A549 (cell line): ENCODE measurements at regions not wholly inside any gene's neighbourhood (a gene's known extent, or its start where the extent isn't known, plus 50 kb on each side); places are given as distances from the start of the nearest gene placed in this dataset.

ENCODE experiments used
- ATAC-seq, 2 experiments: fragments of 200-7000 bp in 1 of 2; fragments of >200 bp in 1 of 2; cut with Nextera tagmentation in 1 of 2; cut with Tn5 transposase in 1 of 2; 3 replicates each; pipeline versions ENCODE4 v1.8.0 to v1.9.1; 2018 to 2020; ENCODE audit warnings: mild to moderate bottlenecking in 1 of 2, moderate library complexity in 1 of 2
- CTCF ChIA-PET: fragments of 300-600 bp; sonication (Branson Sonifier 250); formaldehyde crosslinking; extraction: SDS; loops from one replicate; lab custom pipeline; 2021; ENCODE audit warnings: antibody characterized with exemption, inconsistent platforms; lab: Yijun Ruan, JAX
- POLR2A ChIA-PET: fragments of 350-600 bp; formaldehyde crosslinking; extraction: SDS; loops from one replicate; lab custom pipeline; 2021; ENCODE audit warnings: antibody characterized with exemption, inconsistent platforms; lab: Yijun Ruan, JAX
- DNase-seq, 2 experiments: peaks; one replicate each; pipeline versions ENCODE4 v3.0.0 to v3.0.0-alpha.2; 2011 to 2016; ENCODE audit warnings: low read depth in 1 of 2, low spot score in 1 of 2
- FAIRE-seq: peaks from 2 replicates; lab custom pipeline; 2011; peaks lifted over from hg19 to GRCh38; lab: Jason Lieb, UNC
- H3K27ac ChIP-seq, 2 experiments: fragments of >200 bp; sonication (Bioruptor Twin); formaldehyde crosslinking; 3 replicates each; pipeline ENCODE4 v1.5.1; 2016 to 2017
- H3K4me1 ChIP-seq: fragments of >200 bp; sonication (Bioruptor Twin); formaldehyde crosslinking; 3 replicates; pipeline ENCODE4 v1.6.1; 2016
- H3K4me2 ChIP-seq: fragments of >200 bp; sonication (Bioruptor Twin); formaldehyde crosslinking; 3 replicates; pipeline ENCODE4 v1.6.1; 2016
- H3K4me3 ChIP-seq: fragments of >200 bp; sonication (Bioruptor Twin); formaldehyde crosslinking; 3 replicates; pipeline ENCODE4 v1.5.1; 2016
- H3K9me3 ChIP-seq: fragments of >200 bp; sonication (Bioruptor Twin); formaldehyde crosslinking; 3 replicates; pipeline ENCODE4 v1.6.1; 2016
- ATOH8 ChIP-seq: fragments of 250-450 bp; sonication (Bioruptor Pico); IDR thresholded peaks from 2 replicates; pipeline ENCODE4 v1.5.0; 2020; ENCODE audit warnings: low read depth, mild to moderate bottlenecking, moderate library complexity
- BHLHE40 ChIP-seq: IDR thresholded peaks from 2 replicates; pipeline ENCODE4 v1.6.1; 2012; ENCODE audit warnings: low read depth, low read length, inconsistent platforms
- CBX8 ChIP-seq: fragments of 200-600 bp; sonication (generic); IDR thresholded peaks from 2 replicates; pipeline ENCODE4 v1.6.1; 2016
- CEBPB ChIP-seq, 2 experiments: fragments of >200 bp in 1 of 2; sonication (Bioruptor Twin) in 1 of 2; formaldehyde crosslinking in 1 of 2; IDR thresholded peaks; 2 replicates each; pipeline ENCODE4 v1.6.1; 2012 to 2016
- CTCF ChIP-seq: fragments of >200 bp; sonication (Bioruptor Twin); formaldehyde crosslinking; IDR thresholded peaks from 3 replicates; pipeline ENCODE4 v1.5.1; 2016
- EHMT2 ChIP-seq: fragments of 200-600 bp; sonication (generic); IDR thresholded peaks from 2 replicates; pipeline ENCODE4 v1.6.1; 2016; ENCODE audit warnings: antibody characterized with exemption, low read depth, mild to moderate bottlenecking, moderate library complexity
- FOSL2 ChIP-seq, 2 experiments: fragments of 450-650 bp in 1 of 2; fragments of >200 bp in 1 of 2; sonication (Bioruptor Twin) in 1 of 2; formaldehyde crosslinking; IDR thresholded peaks; 2 replicates each; pipeline versions ENCODE4 v1.5.0 to v1.6.1; 2016 to 2020; ENCODE audit warnings: mild to moderate bottlenecking in 1 of 2, moderate library complexity in 1 of 2
- GATA3 ChIP-seq: IDR thresholded peaks from 2 replicates; pipeline ENCODE4 v1.6.1; 2012; ENCODE audit warnings: borderline replicate concordance
- HDAC2 ChIP-seq: fragments of 200-600 bp; sonication (generic); IDR thresholded peaks from 2 replicates; pipeline ENCODE4 v1.6.1; 2016
- HOXB5 ChIP-seq: fragments of 250-450 bp; sonication (Bioruptor Pico); IDR thresholded peaks from 2 replicates; pipeline ENCODE4 v1.5.0; 2020; ENCODE audit warnings: mild to moderate bottlenecking, moderate library complexity
- JUN ChIP-seq, 2 experiments: fragments of >200 bp; sonication (Bioruptor Twin); formaldehyde crosslinking; IDR thresholded peaks; 2 replicates in 1 of 2; 3 replicates in 1 of 2; pipeline ENCODE4 v1.6.1; 2016 to 2017
- JUNB ChIP-seq: fragments of >200 bp; sonication (Bioruptor Twin); formaldehyde crosslinking; IDR thresholded peaks from 2 replicates; pipeline ENCODE4 v1.6.1; 2016
- MYC ChIP-seq: IDR thresholded peaks from 2 replicates; pipeline ENCODE4 v1.6.1; 2012; ENCODE audit warnings: mild to moderate bottlenecking, inconsistent platforms, low read length, improper control_type of control experiment, borderline replicate concordance
- NFE2L2 ChIP-seq: fragments of 150-350 bp; conservative IDR thresholded peaks from 2 replicates; pipeline ENCODE4 v1.6.1; 2014; ENCODE audit warnings: low read length
- NR3C1 ChIP-seq: fragments of >200 bp; sonication (Bioruptor Twin); formaldehyde crosslinking; IDR thresholded peaks from 3 replicates; pipeline ENCODE4 v1.6.1; 2017
- ZNF302 ChIP-seq: fragments of 250-450 bp; sonication (Bioruptor Pico); IDR thresholded peaks from 2 replicates; pipeline ENCODE4 v1.9.0; 2021; ENCODE audit warnings: inconsistent platforms, mild to moderate bottlenecking, moderate library complexity
- WGBS: methylation state at CpG from one replicate; pipeline ENCODE4 v1.1.6; 2017; ENCODE audit errors: missing lambda C conversion rate; 5-methylcytosine and 5-hydroxymethylcytosine counted together
- TF ChIP-seq, protein P1 (sequence below): IDR thresholded peaks from 2 replicates; pipeline ENCODE4 v1.6.1; 2012; ENCODE audit warnings: low read depth, borderline replicate concordance
- TF ChIP-seq, protein P2 (sequence below): IDR thresholded peaks from 2 replicates; pipeline ENCODE4 v1.6.1; 2012

- ATAC-seq (peak in 1 of 2 experiments; percentile 37; a peak in 3 of 6 replicates), FAIRE-seq (no peak), DNase-seq (no peak)
- Histone ChIP-seq H3K4me2 (peak overlapping the region; percentile 77), H3K9me3 (no peaks in the 10 kb centered on the region), H3K27ac (peak overlapping the region; percentile 82 to 83), H3K4me3 (no peak overlapping the region; the same call in 2 of the 3 replicates), H3K4me1 (peaks cover 26% of the 10 kb centered on the region)
- POLR2A ChIA-PET = interaction anchor here (1.9 to 2.3 kb wide), 2 partner anchors 18 to 144 kb away, joined by 8 to 16 read pairs; partner anchors contain the start of gene STC2
- CTCF ChIA-PET = interaction anchor here (1.4 to 3.2 kb wide), 4 partner anchors 11 to 180 kb away, joined by 3 to 11 read pairs (median 6); no protein-coding TSS in a partner anchor
- TF ChIP-seq CTCF (no peak), ZNF302 (CRISPR knock-in tag) (no peak), HDAC2 (no peak)
- TF ChIP-seq, protein P1, sequence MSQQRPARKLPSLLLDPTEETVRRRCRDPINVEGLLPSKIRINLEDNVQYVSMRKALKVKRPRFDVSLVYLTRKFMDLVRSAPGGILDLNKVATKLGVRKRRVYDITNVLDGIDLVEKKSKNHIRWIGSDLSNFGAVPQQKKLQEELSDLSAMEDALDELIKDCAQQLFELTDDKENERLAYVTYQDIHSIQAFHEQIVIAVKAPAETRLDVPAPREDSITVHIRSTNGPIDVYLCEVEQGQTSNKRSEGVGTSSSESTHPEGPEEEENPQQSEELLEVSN = 0 out of 2 replicates have a peak, but pooled peaks have one; percentile 0
- 40% methylated on average over 6 of the region's 6 CpGs for WGBS
Measured at GRCh38 chr5:173473288-173473687, 143.2 kb downstream of the BOD1 start.

DNA sequence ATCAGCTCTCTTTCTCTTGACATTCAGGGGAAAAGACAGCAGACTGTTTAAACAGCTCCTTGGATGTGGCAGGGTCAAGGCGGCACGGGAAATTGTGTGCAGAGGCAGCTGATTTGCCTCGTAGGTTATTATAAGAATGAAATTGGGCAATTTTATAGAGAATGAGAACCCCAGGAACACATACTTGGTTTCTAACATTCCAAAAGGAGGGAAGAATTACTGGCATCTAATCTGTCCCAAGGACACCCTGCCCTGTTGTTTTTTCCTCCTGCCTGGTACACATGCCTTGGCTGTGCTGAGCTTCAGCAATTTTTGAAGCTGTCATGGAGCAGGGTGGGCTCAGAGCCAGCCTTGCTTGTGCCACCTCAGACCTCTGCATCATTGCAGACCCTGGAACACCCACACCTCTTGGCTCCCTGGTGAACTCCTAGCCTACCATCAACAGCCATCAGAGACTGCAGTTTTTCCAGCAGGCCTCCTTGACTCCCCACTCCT, 143.6 kb downstream of the BOD1 start:
- peak; percentile 63 for FAIRE-seq
- Histone ChIP-seq H3K4me1 (peaks cover 26% of the 10 kb centered on the region), H3K4me3 (peak overlapping the region; percentile 2; the same call in 1 of the 3 replicates), H3K4me2 (peak overlapping the region; percentile 77), H3K27ac (peak overlapping the region; percentile 82 to 83), H3K9me3 (no peaks in the 10 kb centered on the region)
- ChIA-PET POLR2A (interaction anchor here (1.9 to 2.3 kb wide), 2 partner anchors 18 to 144 kb away, joined by 8 to 16 read pairs; partner anchors contain the start of gene STC2), CTCF (interaction anchor here (0.9 to 3.2 kb wide), 8 partner anchors 9 to 179 kb away, joined by 3 to 11 read pairs (median 6); no protein-coding TSS in a partner anchor)
- DNase-seq = no peak
- 47% methylated on average over 3 of the region's 3 CpGs for WGBS
- peak; percentile 38 to 66; a peak in 5 of 6 replicates for ATAC-seq
- TF ChIP-seq NR3C1 (no peak), CEBPB (IDR thresholded peaks at IDR 0.05) (peak in 1 of 2 experiments; percentile 25; a peak in 1 of 4 replicates), NFE2L2 (no peak)
- TF ChIP-seq, protein P1 = 0 out of 2 replicates have a peak, but pooled peaks have one; percentile 11

DNA sequence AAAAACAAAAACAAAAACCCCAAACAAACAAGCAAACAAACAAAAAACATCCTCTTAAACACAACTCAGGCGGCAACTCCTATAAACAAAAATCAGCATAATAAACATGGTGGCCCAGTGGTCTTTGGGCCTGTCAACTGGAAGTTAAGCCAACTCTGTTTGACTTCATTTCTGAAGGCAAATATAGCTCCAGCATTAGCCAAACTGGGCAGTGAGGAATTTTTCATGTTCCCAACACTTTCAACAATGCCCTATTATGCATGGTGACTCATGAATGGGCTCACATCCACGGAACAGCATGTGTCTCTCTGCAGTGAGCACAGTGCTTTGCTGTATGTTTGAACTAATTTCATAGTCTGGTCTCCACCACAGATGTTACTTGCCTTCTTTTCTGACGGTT, 143.9 kb upstream of the STC2 start:
- DNase-seq (peak; percentile 40 to 73), FAIRE-seq (peak; percentile 100), ATAC-seq (peak; percentile 88 to 93)
- CTCF ChIA-PET = interaction anchor here (0.9 to 3.2 kb wide), 10 partner anchors 10 to 179 kb away, joined by 3 to 11 read pairs (median 4); partner anchors contain the start of gene BOD1
- Histone ChIP-seq H3K9me3 (no peaks in the 10 kb centered on the region), H3K27ac (peak overlapping the region; percentile 82 to 83), H3K4me1 (peaks cover 26% of the 10 kb centered on the region), H3K4me2 (peak overlapping the region; percentile 77), H3K4me3 (no peak overlapping the region)
- POLR2A ChIA-PET = interaction anchor here (1.9 to 2.3 kb wide), 2 partner anchors 17 to 143 kb away, joined by 8 to 16 read pairs; partner anchors contain the start of gene STC2
- WGBS = 22% methylated on average over 3 of the region's 3 CpGs
- TF ChIP-seq ATOH8 (peak; percentile 12; the same call in 1 of the 2 replicates), HDAC2 (no peak), JUN (IDR thresholded peaks at IDR 0.05) (0 out of 5 replicates have a peak, but pooled peaks of 1 of the 2 experiments have one; percentile 37), BHLHE40 (no peak), CBX8 (no peak), JUNB (peak; percentile 64; the same call in 1 of the 2 replicates), GATA3 (peak; percentile 33; the same call in 1 of the 2 replicates), MYC (peak; percentile 40; the same call in 1 of the 2 replicates), HOXB5 (CRISPR knock-in tag) (peak; percentile 44; the same call in 1 of the 2 replicates), EHMT2 (no peak), FOSL2 (IDR thresholded peaks at IDR 0.05) (peak; percentile 67; the same call in 1 of the 2 replicates), FOSL2 (CRISPR knock-in tag; IDR thresholded peaks at IDR 0.05) (peak; percentile 84)
- TF ChIP-seq, protein P2, sequence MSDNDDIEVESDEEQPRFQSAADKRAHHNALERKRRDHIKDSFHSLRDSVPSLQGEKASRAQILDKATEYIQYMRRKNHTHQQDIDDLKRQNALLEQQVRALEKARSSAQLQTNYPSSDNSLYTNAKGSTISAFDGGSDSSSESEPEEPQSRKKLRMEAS = peak; percentile 85
- TF ChIP-seq, protein P1 = 0 out of 2 replicates have a peak, but pooled peaks have one; percentile 26
